ENCODE measurements at regions not wholly inside any gene's neighbourhood (a gene's known extent, or its start where the extent isn't known, plus 50 kb on each side); places are given as distances from the start of the nearest gene placed in this dataset.

- TF ChIP-seq CTCF (IDR thresholded peaks at IDR 0.05) = no peak
- no peak for TF ChIP-seq POLR2A (IDR thresholded peaks at IDR 0.05)
Observed at GRCh38 chr10:36163827-36164226, 521.7 kb upstream of the FZD8 start.

Measured in lower leg skin (tissue), 3 donors.